ENCODE measurements at regions not wholly inside any gene's neighbourhood (a gene's known extent, or its start where the extent isn't known, plus 50 kb on each side); places are given as distances from the start of the nearest gene placed in this dataset.

DNA sequence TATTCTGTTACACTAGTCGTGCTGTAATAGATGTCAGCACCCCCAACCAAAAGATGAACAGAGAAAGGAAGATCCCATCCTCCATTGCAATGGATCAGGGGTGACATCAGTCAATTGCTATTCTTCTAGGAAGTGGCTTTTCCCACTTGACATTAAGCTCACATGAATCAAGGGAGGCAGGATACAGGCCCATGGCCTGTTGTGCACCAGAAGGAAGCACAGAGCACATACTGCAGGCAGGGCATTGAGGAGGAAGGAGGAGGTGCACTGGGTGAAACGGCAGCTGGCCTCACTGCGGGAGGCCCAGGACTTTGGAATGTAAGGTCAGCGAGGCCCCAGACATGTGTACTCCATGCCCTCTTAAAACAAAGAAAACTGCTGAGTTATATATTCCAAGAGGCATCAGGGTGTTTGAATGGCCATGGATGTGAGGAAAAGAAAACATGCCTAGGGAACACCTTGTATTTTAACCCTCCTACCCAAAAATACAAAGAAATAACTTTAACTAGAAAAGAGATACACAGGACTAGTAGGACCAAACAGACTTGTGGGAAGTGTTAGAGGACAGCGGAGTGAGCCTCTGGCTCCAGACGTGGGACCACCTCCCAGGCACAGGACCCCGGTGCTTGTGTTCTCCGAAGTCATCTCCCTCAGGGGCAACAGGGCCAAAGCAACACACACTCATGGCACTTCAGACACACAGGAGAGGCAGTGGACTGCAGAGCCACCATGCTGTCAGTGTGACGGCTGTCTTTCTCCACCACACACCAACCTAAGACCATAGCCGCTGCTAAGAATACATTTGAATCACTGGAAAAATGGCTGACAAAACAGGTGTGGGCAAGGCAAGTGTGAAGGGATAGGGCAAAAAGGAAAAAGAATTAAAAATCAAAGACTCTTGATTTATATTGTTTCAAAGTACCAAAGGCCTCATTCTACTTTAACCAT is 51.4 kb upstream of the RIOK3 start (continued):
- TF ChIP-seq, protein P1, sequence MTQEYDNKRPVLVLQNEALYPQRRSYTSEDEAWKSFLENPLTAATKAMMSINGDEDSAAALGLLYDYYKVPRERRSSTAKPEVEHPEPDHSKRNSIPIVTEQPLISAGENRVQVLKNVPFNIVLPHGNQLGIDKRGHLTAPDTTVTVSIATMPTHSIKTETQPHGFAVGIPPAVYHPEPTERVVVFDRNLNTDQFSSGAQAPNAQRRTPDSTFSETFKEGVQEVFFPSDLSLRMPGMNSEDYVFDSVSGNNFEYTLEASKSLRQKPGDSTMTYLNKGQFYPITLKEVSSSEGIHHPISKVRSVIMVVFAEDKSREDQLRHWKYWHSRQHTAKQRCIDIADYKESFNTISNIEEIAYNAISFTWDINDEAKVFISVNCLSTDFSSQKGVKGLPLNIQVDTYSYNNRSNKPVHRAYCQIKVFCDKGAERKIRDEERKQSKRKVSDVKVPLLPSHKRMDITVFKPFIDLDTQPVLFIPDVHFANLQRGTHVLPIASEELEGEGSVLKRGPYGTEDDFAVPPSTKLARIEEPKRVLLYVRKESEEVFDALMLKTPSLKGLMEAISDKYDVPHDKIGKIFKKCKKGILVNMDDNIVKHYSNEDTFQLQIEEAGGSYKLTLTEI (CRISPR knock-in tag; conservative IDR thresholded peaks at IDR 0.05): no peak
- TF ChIP-seq FOXC1 (CRISPR knock-in tag; IDR thresholded peaks at IDR 0.05; ENCODE audit: borderline replicate concordance) (no peak), EED (CRISPR knock-in tag; IDR thresholded peaks at IDR 0.05) (no peak), CREM (IDR thresholded peaks at IDR 0.05) (peak; percentile 72; the same call in 1 of the 2 replicates), CREM (CRISPR knock-in tag; IDR thresholded peaks at IDR 0.05) (no peak), ASH2L (IDR thresholded peaks at IDR 0.05; ENCODE audit: insufficient read length, low read depth, low read length) (peak; percentile 35), FOXJ3 (CRISPR knock-in tag; IDR thresholded peaks at IDR 0.05; ENCODE audit: borderline replicate concordance) (peak; percentile 69; the same call in 1 of the 2 replicates), POLR2A (IDR thresholded peaks at IDR 0.05; ENCODE audit: insufficient read depth in 1 of 2, low read depth in 2 of 2, low read length in 2 of 2) (no peak), NKX3-1 (CRISPR knock-in tag; IDR thresholded peaks at IDR 0.05) (0 out of 2 replicates have a peak, but pooled peaks have one; percentile 15), ZNF724P (CRISPR knock-in tag; IDR thresholded peaks at IDR 0.05; ENCODE audit: borderline replicate concordance) (no peak), DNMT1 (CRISPR knock-in tag; IDR thresholded peaks at IDR 0.05) (no peak), TEAD3 (CRISPR knock-in tag; optimal IDR thresholded peaks at IDR 0.05; ENCODE audit: borderline replicate concordance) (peak; percentile 96), ZNF496 (CRISPR knock-in tag; IDR thresholded peaks at IDR 0.05; ENCODE audit: insufficient replicate concordance) (no peak), MED1 (CRISPR knock-in tag; IDR thresholded peaks at IDR 0.05) (peak; percentile 83), MXD4 (CRISPR knock-in tag; IDR thresholded peaks at IDR 0.05) (0 out of 2 replicates have a peak, but pooled peaks have one; percentile 18), DNMT3B (CRISPR knock-in tag; conservative IDR thresholded peaks at IDR 0.05) (no peak), ZNF616 (CRISPR knock-in tag; IDR thresholded peaks at IDR 0.05; ENCODE audit: low read depth) (no peak), SALL1 (CRISPR knock-in tag; IDR thresholded peaks at IDR 0.05) (peak; percentile 94), ZNF768 (CRISPR knock-in tag; IDR thresholded peaks at IDR 0.05) (no peak), THAP11 (CRISPR knock-in tag; IDR thresholded peaks at IDR 0.05) (peak; percentile 28; the same call in 1 of the 2 replicates), RFX1 (IDR thresholded peaks at IDR 0.05) (no peak), NFIB (CRISPR knock-in tag; IDR thresholded peaks at IDR 0.05; ENCODE audit: borderline replicate concordance) (no peak), ZNF354B (CRISPR knock-in tag; IDR thresholded peaks at IDR 0.05) (no peak; the same call in 1 of the 2 replicates), ZNF382 (CRISPR knock-in tag; IDR thresholded peaks at IDR 0.05; ENCODE audit: borderline replicate concordance) (no peak), ZMYM4 (CRISPR knock-in tag; IDR thresholded peaks at IDR 0.05) (peak; percentile 73; the same call in 1 of the 2 replicates), ZFP41 (CRISPR knock-in tag; IDR thresholded peaks at IDR 0.05; ENCODE audit: borderline replicate concordance) (no peak), PCBP1 (IDR thresholded peaks at IDR 0.05; ENCODE audit: borderline replicate concordance, low read depth, low read length) (no peak)
- TF ChIP-seq, protein P2, sequence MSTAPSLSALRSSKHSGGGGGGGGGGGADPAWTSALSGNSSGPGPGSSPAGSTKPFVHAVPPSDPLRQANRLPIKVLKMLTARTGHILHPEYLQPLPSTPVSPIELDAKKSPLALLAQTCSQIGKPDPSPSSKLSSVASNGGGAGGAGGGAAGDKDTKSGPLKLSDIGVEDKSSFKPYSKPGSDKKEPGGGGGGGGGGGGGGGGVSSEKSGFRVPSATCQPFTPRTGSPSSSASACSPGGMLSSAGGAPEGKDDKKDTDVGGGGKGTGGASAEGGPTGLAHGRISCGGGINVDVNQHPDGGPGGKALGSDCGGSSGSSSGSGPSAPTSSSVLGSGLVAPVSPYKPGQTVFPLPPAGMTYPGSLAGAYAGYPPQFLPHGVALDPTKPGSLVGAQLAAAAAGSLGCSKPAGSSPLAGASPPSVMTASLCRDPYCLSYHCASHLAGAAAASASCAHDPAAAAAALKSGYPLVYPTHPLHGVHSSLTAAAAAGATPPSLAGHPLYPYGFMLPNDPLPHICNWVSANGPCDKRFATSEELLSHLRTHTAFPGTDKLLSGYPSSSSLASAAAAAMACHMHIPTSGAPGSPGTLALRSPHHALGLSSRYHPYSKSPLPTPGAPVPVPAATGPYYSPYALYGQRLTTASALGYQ (CRISPR knock-in tag; IDR thresholded peaks at IDR 0.05): peak; percentile 71; the same call in 1 of the 2 replicates
